ENCODE measurements at regions not wholly inside any gene's neighbourhood (a gene's known extent, or its start where the extent isn't known, plus 50 kb on each side); places are given as distances from the start of the nearest gene placed in this dataset.

DNA sequence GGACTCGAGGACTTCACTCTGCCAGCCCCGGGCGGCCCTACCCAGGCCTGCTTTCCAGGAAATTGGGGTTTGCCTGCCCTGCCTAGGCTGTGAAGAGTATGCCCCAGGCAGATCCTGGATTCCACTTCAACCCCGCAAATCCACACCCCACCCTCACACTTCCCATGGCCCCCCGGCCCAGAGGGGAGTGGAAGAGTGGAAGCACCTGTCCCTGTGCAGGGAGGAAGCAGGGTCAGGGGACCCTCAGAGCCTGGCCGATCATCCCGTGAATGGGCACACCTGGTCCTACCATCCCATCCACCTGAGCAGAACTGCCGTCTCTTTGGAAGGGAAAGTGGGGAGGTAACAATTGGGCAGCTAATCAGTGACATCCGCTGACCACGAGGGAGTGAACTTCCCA, 245.2 kb downstream of the EIPR1 start:
- TF ChIP-seq, protein P1, sequence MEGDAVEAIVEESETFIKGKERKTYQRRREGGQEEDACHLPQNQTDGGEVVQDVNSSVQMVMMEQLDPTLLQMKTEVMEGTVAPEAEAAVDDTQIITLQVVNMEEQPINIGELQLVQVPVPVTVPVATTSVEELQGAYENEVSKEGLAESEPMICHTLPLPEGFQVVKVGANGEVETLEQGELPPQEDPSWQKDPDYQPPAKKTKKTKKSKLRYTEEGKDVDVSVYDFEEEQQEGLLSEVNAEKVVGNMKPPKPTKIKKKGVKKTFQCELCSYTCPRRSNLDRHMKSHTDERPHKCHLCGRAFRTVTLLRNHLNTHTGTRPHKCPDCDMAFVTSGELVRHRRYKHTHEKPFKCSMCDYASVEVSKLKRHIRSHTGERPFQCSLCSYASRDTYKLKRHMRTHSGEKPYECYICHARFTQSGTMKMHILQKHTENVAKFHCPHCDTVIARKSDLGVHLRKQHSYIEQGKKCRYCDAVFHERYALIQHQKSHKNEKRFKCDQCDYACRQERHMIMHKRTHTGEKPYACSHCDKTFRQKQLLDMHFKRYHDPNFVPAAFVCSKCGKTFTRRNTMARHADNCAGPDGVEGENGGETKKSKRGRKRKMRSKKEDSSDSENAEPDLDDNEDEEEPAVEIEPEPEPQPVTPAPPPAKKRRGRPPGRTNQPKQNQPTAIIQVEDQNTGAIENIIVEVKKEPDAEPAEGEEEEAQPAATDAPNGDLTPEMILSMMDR (IDR thresholded peaks at IDR 0.05), result no peak
- TF ChIP-seq POLR2A (IDR thresholded peaks at IDR 0.05), result no peak

Data from right lobe of liver (tissue), 4 donors.